Right cardiac atrium (tissue), 5 donors: ENCODE measurements at regions not wholly inside any gene's neighbourhood (a gene's known extent, or its start where the extent isn't known, plus 50 kb on each side); places are given as distances from the start of the nearest gene placed in this dataset.
A peak's percentile ranks its signal among the peaks of the same experiment; 100 is the strongest.
"Not testable (repeated sequence)": the region's sequence is repeated elsewhere in the genome, so short reads cannot be mapped to it uniquely, and the experiment has no call there.

Source experiments
- ATAC-seq, 2 donors: fragments of 200-7000 bp; cut with Tn5 transposase; one replicate each; pipeline versions ENCODE4 v1.8.0 to v1.9.1; 2020; ENCODE audit warnings: moderate library complexity in 2 of 2, mild to moderate bottlenecking in 1 of 2
- DNase-seq, 3 donors: peaks; one replicate each; pipeline ENCODE4 v3.0.0-alpha.2; 2020
- H3K27ac ChIP-seq: one replicate; pipeline ENCODE4 v1.5.1; 2013; ENCODE audit warnings: mild to moderate bottlenecking, low read length, control low read depth, moderate library complexity
- H3K27me3 ChIP-seq: one replicate; pipeline ENCODE4 v1.6.1; 2013; ENCODE audit not compliant: control insufficient read depth, insufficient read depth
- H3K4me1 ChIP-seq: one replicate; pipeline ENCODE4 v1.6.1; 2013; ENCODE audit warnings: low read length; ENCODE audit not compliant: control insufficient read depth, insufficient read depth
- H3K4me3 ChIP-seq: one replicate; pipeline ENCODE4 v1.5.1; 2013; ENCODE audit warnings: low read length, control low read depth
- H3K9me3 ChIP-seq: one replicate; pipeline ENCODE4 v1.6.1; 2013; ENCODE audit warnings: low read length; ENCODE audit not compliant: control insufficient read depth
- WGBS: extraction: QIAGEN DNeasy Blood & Tissue Kit; methylation state at CpG from one replicate; pipeline ENCODE4 v1.1.7; 2013; 5-methylcytosine and 5-hydroxymethylcytosine counted together
- intact Hi-C, 4 donors: fragments of 100-400 bp; cut with DNase I; formaldehyde crosslinking; loops; one replicate each; pipeline versions ENCODE4 v1.11.0 to v1.14.0; 2022 to 2023
- donor health status: healthy with polysubstance abuse.
- donor health status: DM: no; HTN: yes; CAD: no.
- donor health status: DM: no; HTN: no; CAD: no.
- donor health status: DM: no; HTN: yes; CAD: no; lungs with severe emphysema.
- donor health status: DM: yes; HTN: yes; CAD: no.

DNA sequence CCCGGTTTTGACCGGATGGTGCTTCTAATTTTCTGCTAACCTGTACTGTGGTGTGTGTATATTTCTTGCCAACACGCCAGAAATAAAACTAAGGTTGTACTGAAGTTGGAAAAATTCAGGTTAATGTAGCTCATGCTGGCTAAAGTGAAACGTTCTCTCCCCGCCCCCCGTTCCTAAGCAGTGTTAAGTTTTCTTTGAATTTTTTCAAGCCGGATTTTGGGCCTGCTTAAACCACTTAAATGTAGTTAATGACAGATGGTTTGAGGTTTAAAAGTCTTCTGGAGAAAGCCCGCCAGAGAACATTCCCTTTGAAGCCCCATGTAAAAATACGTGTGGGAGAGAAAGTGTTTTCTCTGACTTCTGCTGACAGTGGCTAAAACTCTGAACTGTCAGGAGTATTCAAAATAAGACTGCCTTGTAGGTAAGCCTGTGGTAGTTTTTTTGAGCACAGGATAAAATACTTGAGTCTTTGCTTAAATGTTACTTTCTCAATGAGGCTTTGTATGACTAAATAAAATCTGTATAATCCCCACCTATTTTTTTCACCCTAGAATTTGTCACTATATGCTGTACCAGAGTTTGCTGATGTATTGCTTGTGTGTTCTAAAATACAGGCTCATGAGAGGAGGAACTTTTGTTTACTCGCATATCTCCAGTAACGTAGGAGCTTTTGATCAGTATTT is 101.3 kb downstream of the OR2B2 start:
- ATAC-seq (no peak), DNase-seq (no peak)
- peaks cover 4% of the 10 kb centered on the region for H3K4me1 ChIP-seq
- 24% methylated on average over 11 of the region's 11 CpGs for WGBS
- intact Hi-C loops: no loop called here
- H3K27me3 ChIP-seq: no peaks in the 10 kb centered on the region
- H3K9me3 ChIP-seq: no peaks in the 10 kb centered on the region
- H3K4me3 ChIP-seq: peak overlapping the region; percentile 52
- H3K27ac ChIP-seq: peak overlapping the region; percentile 74

DNA sequence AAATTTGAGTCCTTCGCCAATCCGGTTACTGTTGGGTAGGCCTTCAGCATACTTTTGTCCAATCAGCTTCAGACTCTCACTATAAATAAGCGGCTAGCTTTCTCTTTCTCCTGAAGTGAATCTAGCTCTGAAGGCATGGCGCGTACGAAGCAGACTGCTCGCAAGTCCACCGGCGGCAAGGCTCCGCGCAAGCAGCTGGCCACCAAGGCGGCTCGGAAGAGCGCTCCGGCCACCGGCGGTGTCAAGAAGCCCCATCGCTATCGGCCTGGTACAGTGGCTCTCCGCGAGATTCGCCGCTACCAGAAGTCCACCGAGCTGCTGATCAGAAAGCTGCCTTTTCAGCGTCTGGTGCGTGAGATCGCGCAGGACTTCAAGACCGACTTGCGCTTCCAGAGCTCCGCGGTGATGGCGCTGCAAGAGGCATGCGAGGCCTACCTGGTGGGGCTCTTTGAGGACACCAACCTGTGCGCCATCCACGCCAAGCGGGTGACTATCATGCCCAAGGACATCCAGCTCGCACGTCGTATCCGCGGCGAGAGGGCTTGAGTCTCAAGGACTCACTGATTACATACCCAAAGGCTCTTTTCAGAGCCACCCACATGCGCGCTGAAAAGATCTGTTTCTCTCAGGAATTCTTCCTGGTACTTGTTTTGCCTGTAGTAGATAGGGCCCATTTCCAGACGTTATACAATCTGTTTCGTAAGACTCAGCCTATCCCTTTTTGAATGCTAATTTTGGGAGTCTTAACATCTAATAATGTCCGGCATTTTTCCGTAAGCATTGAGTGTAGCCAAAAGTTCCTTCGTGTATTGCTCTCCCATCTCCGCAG is 102.0 kb downstream of the OR2B2 start:
- Histone ChIP-seq H3K4me1 (peaks cover 3% of the 10 kb centered on the region), H3K9me3 (no peaks in the 10 kb centered on the region)
- WGBS: 2% methylated on average over 51 of the region's 51 CpGs

DNA sequence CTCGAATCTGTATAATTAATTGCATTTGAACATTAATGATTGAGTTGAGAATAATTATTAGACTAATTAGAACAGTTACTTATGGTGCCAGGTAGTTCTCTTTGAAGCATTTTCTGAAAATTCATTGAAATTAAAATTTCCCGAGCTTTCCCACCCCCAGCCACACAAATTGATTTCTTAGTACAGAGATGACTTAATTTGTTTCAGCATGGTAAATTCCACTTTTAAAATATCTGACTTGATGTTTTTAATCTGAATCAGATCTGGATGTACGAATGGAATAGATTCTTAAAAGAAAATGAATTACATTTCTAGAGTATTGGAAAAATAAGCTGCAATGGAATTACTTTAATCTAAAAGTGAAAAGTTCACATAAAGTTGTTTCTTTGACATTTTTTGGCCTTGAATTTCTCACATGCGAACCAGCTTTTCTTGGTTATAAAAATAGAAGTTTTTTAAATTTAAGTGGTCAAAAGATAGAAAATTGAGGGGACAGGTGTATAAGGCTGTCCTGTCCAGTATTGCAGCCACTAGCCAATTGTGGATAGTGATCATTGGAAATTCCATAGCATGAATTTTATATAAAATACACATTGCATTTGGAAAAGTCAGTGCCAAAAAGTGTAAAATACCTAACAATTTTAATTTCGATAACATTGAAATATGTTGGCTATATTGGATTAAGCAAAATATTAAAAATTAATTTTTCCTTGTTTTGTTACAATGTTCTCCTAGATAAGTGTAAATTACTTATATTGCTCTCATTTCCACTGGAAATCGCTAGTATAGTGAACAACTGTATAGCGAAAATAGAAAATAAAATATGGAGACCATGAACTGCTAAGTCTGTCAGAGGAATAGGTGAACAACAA is 102.9 kb downstream of the OR2B2 start:
- peaks cover 1% of the 10 kb centered on the region for H3K4me1 ChIP-seq
- no peak overlapping the region for H3K27ac ChIP-seq
- DNase-seq (no peak), ATAC-seq (no peak)
- no peaks in the 10 kb centered on the region for H3K27me3 ChIP-seq
- 15% methylated on average over 7 of the region's 7 CpGs for WGBS
- intact Hi-C loops: loop anchor here in 1 of 4 donors (5.0 kb wide), 1 partner anchor 83 kb away; a partner anchor contains a TSS
- no peak overlapping the region for H3K4me3 ChIP-seq
- no peaks in the 10 kb centered on the region for H3K9me3 ChIP-seq

More for the DNA sequence above, 102.0 kb downstream of the OR2B2 start:
- intact Hi-C loops: loop anchor here in 1 of 4 donors (5.0 kb wide), 1 partner anchor 82 kb away; a partner anchor contains a TSS
- Histone ChIP-seq H3K27ac (peak overlapping the region; percentile 74), H3K4me3 (peak overlapping the region; percentile 52), H3K27me3 (no peaks in the 10 kb centered on the region)
- DNase-seq (peak; percentile 50 to 83 (median 80)), ATAC-seq (peak; percentile 86 to 87)

DNA sequence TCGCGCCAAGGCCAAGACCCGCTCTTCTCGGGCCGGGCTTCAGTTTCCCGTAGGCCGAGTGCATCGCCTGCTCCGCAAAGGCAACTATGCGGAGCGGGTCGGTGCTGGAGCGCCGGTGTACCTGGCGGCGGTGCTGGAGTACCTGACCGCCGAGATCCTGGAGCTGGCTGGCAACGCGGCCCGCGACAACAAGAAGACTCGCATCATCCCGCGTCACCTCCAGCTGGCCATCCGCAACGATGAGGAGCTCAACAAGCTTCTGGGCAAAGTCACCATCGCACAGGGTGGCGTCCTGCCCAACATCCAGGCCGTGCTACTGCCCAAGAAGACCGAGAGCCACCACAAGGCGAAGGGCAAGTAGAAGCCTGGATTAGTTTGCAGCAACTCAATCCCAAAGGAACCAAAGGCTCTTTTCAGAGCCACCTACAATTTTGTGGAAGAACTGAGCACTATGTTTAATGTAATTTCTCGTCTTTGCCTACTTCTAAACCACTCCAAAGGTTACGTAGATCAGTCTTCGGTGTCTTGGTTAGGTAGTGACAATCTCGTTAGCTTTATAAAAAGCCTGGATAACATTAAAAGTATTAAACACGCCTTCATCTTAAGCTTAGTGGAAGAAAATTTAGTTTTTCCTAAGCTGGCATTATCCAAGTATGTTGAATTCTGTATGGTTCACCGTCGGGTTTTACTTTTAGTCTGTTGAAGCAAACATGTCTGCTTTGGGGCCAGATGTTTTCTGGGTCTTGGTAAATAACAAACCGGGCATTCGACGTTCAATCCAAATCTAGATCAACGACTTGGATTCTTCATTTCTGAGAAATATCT is 103.7 kb downstream of the OR2B2 start:
- H3K4me1 ChIP-seq, H3K27me3 ChIP-seq, H3K9me3 ChIP-seq, H3K27ac ChIP-seq, DNase-seq: not testable (repeated sequence)
- WGBS: 8% methylated on average over 24 of the region's 43 CpGs
- ATAC-seq: peak in 1 of 2 donors; percentile 9
- peak overlapping the region; percentile 73 for H3K4me3 ChIP-seq
- intact Hi-C loops: loop anchor here in 1 of 4 donors (5.0 kb wide), 1 partner anchor 84 kb away; a partner anchor contains a TSS

DNA sequence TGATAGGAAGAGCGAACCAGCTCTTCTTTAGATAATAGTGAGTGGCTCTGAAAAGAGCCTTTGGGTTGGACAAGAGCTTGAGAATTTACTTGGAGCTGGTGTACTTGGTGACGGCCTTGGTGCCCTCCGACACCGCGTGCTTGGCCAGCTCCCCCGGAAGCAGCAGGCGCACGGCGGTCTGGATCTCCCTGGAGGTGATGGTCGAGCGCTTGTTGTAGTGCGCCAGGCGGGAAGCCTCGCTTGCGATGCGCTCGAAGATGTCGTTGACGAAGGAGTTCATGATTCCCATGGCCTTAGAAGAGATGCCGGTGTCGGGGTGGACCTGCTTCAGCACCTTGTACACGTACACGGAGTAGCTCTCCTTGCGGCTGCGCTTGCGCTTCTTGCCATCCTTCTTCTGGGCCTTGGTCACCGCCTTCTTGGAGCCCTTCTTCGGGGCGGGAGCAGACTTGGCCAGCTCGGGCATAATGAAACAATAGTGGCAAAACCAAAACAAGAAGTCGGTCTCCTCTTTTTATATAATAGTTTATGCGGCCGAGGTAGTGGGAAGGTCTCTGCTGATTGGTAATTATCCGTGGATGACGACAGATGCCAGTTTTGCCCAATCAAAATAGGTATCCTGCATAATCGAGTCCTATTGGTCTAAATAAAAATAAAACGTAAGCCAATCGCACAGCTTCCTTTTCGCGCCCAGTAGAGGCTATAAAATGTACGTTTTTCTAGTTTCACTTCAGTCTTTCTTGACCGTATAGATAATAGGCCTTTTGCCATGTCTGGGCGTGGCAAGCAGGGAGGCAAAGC is 104.6 kb downstream of the OR2B2 start:
- under 1% methylated on average over 43 of the region's 43 CpGs for WGBS
- H3K27ac ChIP-seq: peak overlapping the region; percentile 46
- ATAC-seq: peak; percentile 92 to 93
- intact Hi-C loops: loop anchor here in 1 of 4 donors (5.0 kb wide), 1 partner anchor 85 kb away; a partner anchor contains a TSS
- H3K4me1 ChIP-seq, H3K9me3 ChIP-seq, H3K27me3 ChIP-seq: not testable (repeated sequence)
- peak; percentile 43 to 82 (median 80) for DNase-seq
- peak overlapping the region; percentile 73 for H3K4me3 ChIP-seq

DNA sequence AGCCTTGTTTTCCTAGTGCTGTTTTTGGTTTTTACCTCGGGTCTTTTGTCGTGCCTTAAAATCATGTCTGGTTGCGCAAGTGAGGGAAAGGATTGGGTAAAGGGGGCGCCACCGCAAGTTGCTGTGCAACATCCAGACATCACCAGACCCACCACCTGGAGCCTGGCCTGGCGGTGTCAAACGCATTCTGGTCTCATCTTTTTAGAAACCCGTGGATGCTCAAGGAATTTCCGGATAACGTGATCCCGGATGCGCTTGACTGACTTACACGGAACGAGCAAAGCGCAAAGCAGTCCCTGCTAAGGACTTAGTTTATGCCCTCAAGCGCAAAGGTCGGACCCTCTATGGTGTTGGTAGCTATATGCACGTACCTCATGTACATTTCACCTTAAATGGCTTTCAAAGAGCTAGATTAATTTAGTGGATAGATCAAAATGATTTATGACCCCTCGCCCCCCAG is 105.2 kb downstream of the OR2B2 start:
- Histone ChIP-seq H3K9me3 (no peaks in the 10 kb centered on the region), H3K4me1 (peaks cover 1% of the 10 kb centered on the region), H3K27ac (peak overlapping the region; percentile 46), H3K4me3 (peak overlapping the region; percentile 73), H3K27me3 (no peaks in the 10 kb centered on the region)
- intact Hi-C loops: loop anchor here in 1 of 4 donors (5.0 kb wide), 1 partner anchor 85 kb away; a partner anchor contains a TSS
- WGBS: 2% methylated on average over 19 of the region's 19 CpGs
- ATAC-seq: no peak
- DNase-seq: peak in 2 of 3 donors; percentile 44 to 59

DNA sequence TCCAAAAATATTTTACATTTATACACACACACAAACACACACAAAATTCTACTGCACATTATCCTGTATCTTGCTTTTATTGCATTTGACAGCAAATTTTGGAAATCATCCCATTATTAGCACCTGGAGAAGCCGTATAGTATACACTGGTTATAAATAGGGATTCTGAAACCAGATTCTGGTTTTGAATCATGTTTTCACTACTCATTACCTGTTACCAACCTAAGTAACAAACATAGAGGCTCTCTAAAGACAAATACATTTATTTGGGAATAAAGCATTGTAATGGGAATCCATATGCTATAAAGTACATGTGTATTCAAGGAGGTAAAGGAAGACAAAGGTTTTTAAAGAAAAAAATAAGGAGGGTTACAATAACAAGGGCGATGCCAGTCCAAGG is 106.8 kb downstream of the OR2B2 start:
- no peaks in the 10 kb centered on the region for H3K27me3 ChIP-seq
- H3K4me1 ChIP-seq: no peaks in the 10 kb centered on the region
- no peak for ATAC-seq
- no peak overlapping the region for H3K27ac ChIP-seq
- WGBS: 93% methylated on average over 2 of the region's 2 CpGs
- intact Hi-C loops: loop anchor here in 1 of 4 donors (5.0 kb wide), 1 partner anchor 87 kb away; a partner anchor contains a TSS
- H3K9me3 ChIP-seq: no peaks in the 10 kb centered on the region
- no peak overlapping the region for H3K4me3 ChIP-seq
- DNase-seq: no peak

DNA sequence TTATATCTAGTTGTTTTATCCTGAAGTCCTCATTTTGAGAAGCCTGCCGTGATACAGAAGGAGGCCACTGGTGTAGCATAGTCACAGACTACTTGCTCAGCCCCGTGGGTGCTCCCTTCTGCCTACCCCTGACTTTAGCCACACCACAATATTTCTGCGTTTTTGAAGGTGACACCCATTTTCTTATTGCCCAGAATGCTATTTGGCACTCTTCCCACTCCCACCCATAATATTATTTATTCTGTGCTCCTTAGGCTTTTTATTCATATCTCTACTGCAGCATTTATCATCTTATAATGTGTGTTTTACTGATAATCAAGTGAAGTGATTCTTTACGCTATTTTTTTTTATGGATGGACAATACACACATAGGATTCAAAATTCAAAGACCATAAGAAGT is 107.3 kb downstream of the OR2B2 start:
- ATAC-seq: no peak
- no peak for DNase-seq
- Histone ChIP-seq H3K27me3 (no peaks in the 10 kb centered on the region), H3K4me1 (no peaks in the 10 kb centered on the region), H3K9me3 (no peaks in the 10 kb centered on the region), H3K4me3 (no peak overlapping the region), H3K27ac (no peak overlapping the region)
- intact Hi-C loops: loop anchor here in 1 of 4 donors (5.0 kb wide), 1 partner anchor 87 kb away; a partner anchor contains a TSS
- 86% methylated on average over 4 of the region's 4 CpGs for WGBS

DNA sequence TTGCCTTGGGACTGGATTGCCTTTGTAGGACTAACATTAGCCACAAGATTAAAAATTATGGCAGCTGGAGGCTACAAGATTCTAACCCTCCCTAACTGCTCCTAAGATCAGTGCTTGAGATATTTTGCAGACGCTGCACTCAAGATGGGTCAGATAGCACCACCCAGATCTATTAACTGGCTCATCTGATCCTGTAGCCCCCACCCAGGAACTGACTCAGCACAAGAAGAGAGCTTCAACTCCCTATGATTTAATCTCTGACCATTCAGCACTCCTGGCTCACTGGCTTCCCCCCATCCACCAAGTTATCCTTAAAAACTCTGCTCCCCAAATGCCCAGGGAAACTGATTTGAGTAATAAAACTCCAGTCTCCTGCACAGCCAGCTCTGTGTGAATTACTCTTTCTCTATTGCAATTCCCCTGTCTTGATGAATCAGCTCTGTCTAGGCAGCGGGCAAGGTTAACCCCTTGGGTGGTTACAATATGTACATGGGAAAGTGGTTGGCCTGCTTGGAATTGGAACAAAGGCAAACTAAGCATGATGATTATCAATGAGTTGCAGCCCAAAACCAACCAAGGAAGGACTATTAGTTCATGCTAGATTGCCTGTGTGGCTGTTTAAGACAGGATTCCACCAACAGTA is 111.3 kb downstream of the OR2B2 start:
- H3K27ac ChIP-seq: no peak overlapping the region
- ATAC-seq (no peak), DNase-seq (no peak)
- no peaks in the 10 kb centered on the region for H3K27me3 ChIP-seq
- no peaks in the 10 kb centered on the region for H3K9me3 ChIP-seq
- no peak overlapping the region for H3K4me3 ChIP-seq
- WGBS: 74% methylated on average over 2 of the region's 2 CpGs
- no peaks in the 10 kb centered on the region for H3K4me1 ChIP-seq
- intact Hi-C loops: no loop called here
